ENCODE measurements at regions not wholly inside any gene's neighbourhood (a gene's known extent, or its start where the extent isn't known, plus 50 kb on each side); places are given as distances from the start of the nearest gene placed in this dataset.

GRCh38 chr13:111893071-111893606 is 173.8 kb upstream of the SOX1 start:
- TF ChIP-seq CHD2 (IDR thresholded peaks at IDR 0.05; ENCODE audit: low read length, partially characterized antibody) (no peak), TAF1 (IDR thresholded peaks at IDR 0.05; ENCODE audit: borderline replicate concordance, low read depth, low read length) (no peak), POLR2AphosphoS5 (IDR thresholded peaks at IDR 0.05; ENCODE audit: low read depth, low read length) (no peak)

All from SK-N-SH (cell line).